A673 (cell line): ENCODE measurements at regions not wholly inside any gene's neighbourhood (a gene's known extent, or its start where the extent isn't known, plus 50 kb on each side); places are given as distances from the start of the nearest gene placed in this dataset.

Experiments
- BruUV-seq: library from RNA; stranded (reverse); fragments of 400-500 nt; replicated peaks from 2 replicates; lab custom pipeline; 2021; lab: Mats Ljungman, UMichigan
- CTCF ChIA-PET: fragments of 300-600 bp; sonication (Branson Sonifier 250); formaldehyde crosslinking; loops from one replicate; lab custom pipeline; 2022; ENCODE audit warnings: antibody characterized with exemption; lab: Charles Lee
- POLR2A ChIA-PET: fragments of 300-600 bp; sonication (Branson Sonifier 250); formaldehyde crosslinking; loops from one replicate; lab custom pipeline; 2022; ENCODE audit warnings: antibody characterized with exemption; ENCODE audit not compliant: low non-redundant PET; lab: Charles Lee
- DNase-seq: peaks from one replicate; pipeline ENCODE4 v3.0.0-alpha.2; 2015; ENCODE audit warnings: low spot score
- H3K27ac ChIP-seq: fragments of 200-600 bp; sonication (generic); 2 replicates; pipeline ENCODE4 v1.5.1; 2016; ENCODE audit warnings: mixed run types, low read depth, mild to moderate bottlenecking, mixed read lengths, antibody characterized with exemption, low read length; ENCODE audit not compliant: poor library complexity, severe bottlenecking
- H3K27me3 ChIP-seq: fragments of 200-600 bp; sonication (generic); replicated peaks from 2 replicates; pipeline ENCODE4 v1.6.1; 2017; ENCODE audit warnings: mixed run types, low read depth, mild to moderate bottlenecking, mixed read lengths, antibody characterized with exemption, low read length; ENCODE audit not compliant: insufficient read depth, poor library complexity
- H3K36me3 ChIP-seq: fragments of 200-600 bp; sonication (generic); 2 replicates; pipeline ENCODE4 v1.6.1; 2016; ENCODE audit warnings: mixed run types, mild to moderate bottlenecking, mixed read lengths, antibody characterized with exemption, low read length; ENCODE audit not compliant: insufficient read depth, poor library complexity, severe bottlenecking
- H3K4me1 ChIP-seq: fragments of 200-600 bp; sonication (generic); 2 replicates; pipeline ENCODE4 v1.6.1; 2017; ENCODE audit warnings: mixed run types, mild to moderate bottlenecking, mixed read lengths, antibody characterized with exemption, low read length; ENCODE audit not compliant: insufficient read depth, poor library complexity, severe bottlenecking
- H3K4me3 ChIP-seq: fragments of 200-600 bp; sonication (generic); 2 replicates; pipeline ENCODE4 v1.5.1; 2016; ENCODE audit warnings: low read depth, mixed run types, mild to moderate bottlenecking, mixed read lengths, low read length; ENCODE audit not compliant: poor library complexity, severe bottlenecking
- H3K9me3 ChIP-seq: fragments of 200-600 bp; sonication (generic); 2 replicates; pipeline ENCODE4 v1.6.1; 2016; ENCODE audit warnings: mixed run types, low read depth, mild to moderate bottlenecking, mixed read lengths, antibody characterized with exemption, low read length; ENCODE audit not compliant: poor library complexity, severe bottlenecking
- CTCF ChIP-seq: fragments of 300-800, 200-600 bp; sonication (generic); conservative IDR thresholded peaks from 2 replicates; pipeline ENCODE4 v1.5.1; 2017; ENCODE audit warnings: low read depth, mild to moderate bottlenecking, antibody characterized with exemption, low read length, moderate library complexity, mixed read lengths
- EZH2 ChIP-seq: fragments of 200-600 bp; sonication (generic); IDR thresholded peaks from 2 replicates; pipeline ENCODE4 v1.6.1; 2017; ENCODE audit warnings: borderline replicate concordance, low read depth, mild to moderate bottlenecking, mixed read lengths, antibody characterized with exemption, low read length; ENCODE audit not compliant: poor library complexity, severe bottlenecking
- intact Hi-C: fragments of 100-400 bp; cut with micrococcal nuclease; formaldehyde crosslinking; loops from one replicate; pipeline ENCODE4 v1.10.0; 2022; ENCODE audit not compliant: unreplicated experiment

GRCh38 chr9:1236061-1236460 lies 185.9 kb downstream of the DMRT2 start:
- TF ChIP-seq EZH2 (no peak), CTCF (no peak)
- no TSS peak for BruUV-seq
- Histone ChIP-seq H3K27ac (no peak overlapping the region), H3K27me3 (no peaks in the 10 kb centered on the region), H3K4me1 (no peaks in the 10 kb centered on the region), H3K9me3 (no peaks in the 10 kb centered on the region), H3K4me3 (no peak overlapping the region), H3K36me3 (no peaks in the 10 kb centered on the region)
- DNase-seq = no peak
- intact Hi-C loops = no loop called here
- ChIA-PET POLR2A (no interaction called here), CTCF (no interaction called here)

GRCh38 chr9:1238407-1238806 lies 188.2 kb downstream of the DMRT2 start:
- CTCF ChIA-PET = no interaction called here
- H3K9me3 ChIP-seq = no peaks in the 10 kb centered on the region
- intact Hi-C loops = no loop called here

DNA sequence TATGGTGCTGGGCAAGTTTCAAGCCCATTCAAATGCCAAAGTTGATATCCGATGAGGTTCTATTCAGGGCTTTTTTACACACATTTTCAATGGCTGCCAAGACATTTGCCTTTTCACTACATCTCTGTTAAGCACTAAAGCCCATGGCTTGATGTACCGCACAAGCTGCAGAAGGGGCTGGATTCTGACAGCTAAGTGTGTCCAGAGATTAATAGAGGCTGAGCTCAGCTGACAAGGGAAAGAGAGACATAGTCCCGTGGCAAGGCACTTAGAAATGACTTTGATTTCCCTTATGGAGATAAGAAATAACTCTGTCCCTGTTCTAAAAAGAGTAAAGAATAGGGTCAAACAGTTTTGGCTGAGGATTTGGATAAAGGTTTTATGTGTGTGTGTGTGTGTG lies 198.6 kb downstream of the DMRT2 start:
- TF ChIP-seq EZH2 = no peak
- TF ChIP-seq CTCF = no peak
- no peak for DNase-seq
- Histone ChIP-seq H3K4me3 (no peak overlapping the region), H3K9me3 (no peaks in the 10 kb centered on the region), H3K36me3 (no peaks in the 10 kb centered on the region), H3K27ac (no peak overlapping the region), H3K27me3 (peaks cover 5% of the 10 kb centered on the region), H3K4me1 (no peaks in the 10 kb centered on the region)
- intact Hi-C loops = no loop called here
- POLR2A ChIA-PET = no interaction called here
- CTCF ChIA-PET = no interaction called here
- BruUV-seq = no TSS peak

More at GRCh38 chr9:1238407-1238806, 188.2 kb downstream of the DMRT2 start:
- TF ChIP-seq CTCF (no peak), EZH2 (no peak)
- H3K36me3 ChIP-seq = no peaks in the 10 kb centered on the region
- POLR2A ChIA-PET = no interaction called here
- H3K27me3 ChIP-seq = no peaks in the 10 kb centered on the region
- no peak for DNase-seq
- H3K4me1 ChIP-seq = no peaks in the 10 kb centered on the region
- no peak overlapping the region for H3K27ac ChIP-seq
- BruUV-seq = no TSS peak
- no peak overlapping the region for H3K4me3 ChIP-seq
